GM13976 (cell line): ENCODE measurements at regions not wholly inside any gene's neighbourhood (a gene's known extent, or its start where the extent isn't known, plus 50 kb on each side); places are given as distances from the start of the nearest gene placed in this dataset.
"Not testable (repeated sequence)": the region's sequence is repeated elsewhere in the genome, so short reads cannot be mapped to it uniquely, and the experiment has no call there.

Source experiments
- DNase-seq: peaks from one replicate; pipeline ENCODE4 v3.0.0; 2012; ENCODE audit warnings: low spot score
- in situ Hi-C: fragments of 300-500 bp; cut with MboI; formaldehyde crosslinking; loops from one replicate; pipeline ENCODE4 v1.12.0; 2022; ENCODE audit warnings: low sequenced_read_pairs, mixed read lengths, inconsistent platforms; ENCODE audit not compliant: unreplicated experiment
- TF ChIP-seq, protein P1 (sequence below): IDR thresholded peaks from 2 replicates; pipeline ENCODE4 v1.5.1; 2012; ENCODE audit warnings: borderline replicate concordance, mild to moderate bottlenecking; ENCODE audit not compliant: insufficient read depth; ENCODE audit errors: extremely low read depth, missing control alignments, control extremely low read depth

DNA sequence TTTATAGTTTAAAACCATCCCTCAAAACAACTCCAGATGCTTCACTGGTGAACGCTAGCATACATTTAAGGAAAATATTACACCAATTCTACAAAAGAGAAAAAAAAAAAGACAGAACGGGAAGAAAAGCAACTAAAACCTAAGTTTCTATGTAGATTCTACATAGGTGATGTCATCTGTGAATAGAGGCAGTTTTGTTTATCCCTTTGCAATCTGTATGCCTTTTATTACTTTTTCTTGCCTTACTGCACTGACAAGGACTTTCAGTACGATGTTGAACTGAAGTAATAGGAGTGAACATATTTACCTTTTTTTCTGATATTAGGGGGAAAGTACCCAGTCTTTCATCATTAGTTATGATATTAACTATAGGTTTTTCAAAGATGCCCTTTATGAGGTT, 101.7 kb upstream of the HAO2 start:
- in situ Hi-C loops: no loop called here
- DNase-seq: no peak

GRCh38 chr1:119267288-119267687, 101.3 kb upstream of the HAO2 start:
- DNase-seq, in situ Hi-C loops: not testable (repeated sequence)

More for the DNA sequence above, 101.7 kb upstream of the HAO2 start:
- TF ChIP-seq, protein P1, sequence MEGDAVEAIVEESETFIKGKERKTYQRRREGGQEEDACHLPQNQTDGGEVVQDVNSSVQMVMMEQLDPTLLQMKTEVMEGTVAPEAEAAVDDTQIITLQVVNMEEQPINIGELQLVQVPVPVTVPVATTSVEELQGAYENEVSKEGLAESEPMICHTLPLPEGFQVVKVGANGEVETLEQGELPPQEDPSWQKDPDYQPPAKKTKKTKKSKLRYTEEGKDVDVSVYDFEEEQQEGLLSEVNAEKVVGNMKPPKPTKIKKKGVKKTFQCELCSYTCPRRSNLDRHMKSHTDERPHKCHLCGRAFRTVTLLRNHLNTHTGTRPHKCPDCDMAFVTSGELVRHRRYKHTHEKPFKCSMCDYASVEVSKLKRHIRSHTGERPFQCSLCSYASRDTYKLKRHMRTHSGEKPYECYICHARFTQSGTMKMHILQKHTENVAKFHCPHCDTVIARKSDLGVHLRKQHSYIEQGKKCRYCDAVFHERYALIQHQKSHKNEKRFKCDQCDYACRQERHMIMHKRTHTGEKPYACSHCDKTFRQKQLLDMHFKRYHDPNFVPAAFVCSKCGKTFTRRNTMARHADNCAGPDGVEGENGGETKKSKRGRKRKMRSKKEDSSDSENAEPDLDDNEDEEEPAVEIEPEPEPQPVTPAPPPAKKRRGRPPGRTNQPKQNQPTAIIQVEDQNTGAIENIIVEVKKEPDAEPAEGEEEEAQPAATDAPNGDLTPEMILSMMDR: no peak

DNA sequence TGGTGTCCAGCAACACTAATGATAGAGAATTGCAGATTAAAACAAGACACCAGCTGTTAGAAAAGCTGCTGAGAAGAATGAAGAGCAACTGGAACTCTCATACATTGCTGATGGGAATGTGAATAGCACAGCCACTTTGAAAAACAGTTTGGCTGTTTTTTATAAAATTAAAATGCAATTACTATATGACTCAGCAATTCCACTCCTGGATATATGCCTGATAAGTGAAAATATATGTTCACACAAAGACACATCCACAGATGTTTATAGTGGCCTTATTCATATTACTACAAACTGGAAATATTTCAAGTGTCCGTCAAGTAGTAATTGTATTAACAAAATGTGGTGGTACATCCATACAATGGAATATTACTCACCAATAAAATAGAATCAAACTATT, 99.7 kb upstream of the HAO2 start:
- in situ Hi-C loops: no loop called here
- no peak for DNase-seq
- TF ChIP-seq, protein P1: no peak

- in situ Hi-C loops: loop anchor here (25.0 kb wide), 1 partner anchor 187 kb away; no protein-coding TSS in a partner anchor
- TF ChIP-seq, protein P1: peak; percentile 81
- DNase-seq: peak; percentile 39
These were observed 93.1 kb upstream of the HAO2 start for GRCh38 chr1:119275145-119276134.

DNA sequence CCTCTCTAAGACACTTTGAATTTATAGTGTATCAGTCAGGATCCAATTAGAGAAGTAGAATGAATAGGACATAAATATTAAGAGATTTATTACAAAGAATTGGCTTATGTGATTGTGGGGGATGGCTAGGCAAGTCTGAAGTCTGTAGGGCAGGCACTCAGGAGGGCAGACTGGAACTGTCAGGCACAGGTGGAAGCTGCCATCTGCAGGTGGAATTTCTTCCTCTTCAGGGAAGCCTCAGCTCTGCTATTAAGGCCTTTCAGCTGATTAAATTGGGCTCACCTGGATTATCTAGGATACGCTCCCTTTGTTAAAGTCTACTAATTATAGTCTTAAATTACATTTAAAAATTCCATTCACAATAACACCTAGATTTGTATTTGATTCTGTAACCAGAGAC, 92.0 kb upstream of the HAO2 start:
- TF ChIP-seq, protein P1: no peak
- in situ Hi-C loops: loop anchor here (25.0 kb wide), 1 partner anchor 186 kb away; no protein-coding TSS in a partner anchor
- DNase-seq: no peak

GRCh38 chr1:119279456-119280381, 88.9 kb upstream of the HAO2 start:
- in situ Hi-C loops: loop anchor here (25.0 kb wide), 1 partner anchor 183 kb away; no protein-coding TSS in a partner anchor
- TF ChIP-seq, protein P1: no peak
- DNase-seq: no peak

- DNase-seq: no peak
- in situ Hi-C loops: loop anchor here (5.0 to 25.0 kb wide), 2 partner anchors 82 to 177 kb away; partner anchors contain the start of gene HAO2
- TF ChIP-seq, protein P1: no peak
These were observed 83.1 kb upstream of the HAO2 start for GRCh38 chr1:119285482-119285881.
